Hepatocyte (in vitro differentiated cells): ENCODE measurements at regions not wholly inside any gene's neighbourhood (a gene's known extent, or its start where the extent isn't known, plus 50 kb on each side); places are given as distances from the start of the nearest gene placed in this dataset.

Source experiments
- DNase-seq: peaks from one replicate; pipeline ENCODE4 v3.0.0-alpha.2; 2016; ENCODE audit warnings: low spot score
- H2AFZ ChIP-seq: fragments of 200-600 bp; sonication (generic); 2 replicates; pipeline ENCODE4 v1.6.0; 2016; ENCODE audit warnings: antibody characterized with exemption, mild to moderate bottlenecking
- H3K27ac ChIP-seq: fragments of 200-600 bp; sonication (generic); 2 replicates; pipeline ENCODE4 v1.5.1; 2016; ENCODE audit warnings: mild to moderate bottlenecking
- H3K27me3 ChIP-seq: fragments of 200-600 bp; sonication (generic); 2 replicates; pipeline ENCODE4 v1.6.1; 2016
- H3K36me3 ChIP-seq: fragments of 200-600 bp; sonication (generic); replicated peaks from 2 replicates; pipeline ENCODE4 v1.5.1; 2016; ENCODE audit warnings: low read depth; ENCODE audit not compliant: insufficient read depth
- H3K4me1 ChIP-seq: fragments of 200-600 bp; sonication (generic); 2 replicates; pipeline ENCODE4 v1.5.1; 2016; ENCODE audit warnings: mild to moderate bottlenecking, moderate library complexity; ENCODE audit not compliant: insufficient read depth
- H3K4me2 ChIP-seq: fragments of 200-600 bp; sonication (generic); 2 replicates; pipeline ENCODE4 v1.6.0; 2016
- H3K4me3 ChIP-seq: fragments of 200-600 bp; sonication (generic); 2 replicates; pipeline ENCODE4 v1.5.1; 2016; ENCODE audit warnings: mild to moderate bottlenecking
- H3K79me2 ChIP-seq: fragments of 200-600 bp; sonication (generic); 2 replicates; pipeline ENCODE4 v1.6.0; 2017; ENCODE audit warnings: mild to moderate bottlenecking
- H3K9me2 ChIP-seq: fragments of 200-600 bp; sonication (generic); replicated peaks from 2 replicates; pipeline ENCODE4 v1.6.0; 2017; ENCODE audit warnings: mild to moderate bottlenecking; ENCODE audit not compliant: insufficient read depth
- H3K9me3 ChIP-seq: fragments of 200-600 bp; sonication (generic); 2 replicates; pipeline ENCODE4 v1.5.1; 2016; ENCODE audit warnings: low read depth, mild to moderate bottlenecking
- H4K20me1 ChIP-seq: fragments of 200-600 bp; sonication (generic); 2 replicates; pipeline ENCODE4 v1.6.0; 2016; ENCODE audit warnings: mild to moderate bottlenecking; ENCODE audit not compliant: insufficient read depth, poor library complexity, severe bottlenecking
- CTCF ChIP-seq: fragments of 200-600 bp; sonication (generic); IDR thresholded peaks from 2 replicates; pipeline ENCODE4 v1.5.1; 2016; ENCODE audit warnings: antibody characterized with exemption, mild to moderate bottlenecking; ENCODE audit not compliant: poor library complexity
- EZH2 ChIP-seq: fragments of 200-600 bp; sonication (generic); IDR thresholded peaks from 2 replicates; pipeline ENCODE4 v1.6.1; 2016; ENCODE audit warnings: antibody characterized with exemption, mild to moderate bottlenecking, borderline replicate concordance
- EZH2phosphoT487 ChIP-seq: fragments of 200-600 bp; sonication (generic); IDR thresholded peaks from one replicate; pipeline ENCODE4 v1.6.1; 2018; ENCODE audit warnings: antibody characterized with exemption, mild to moderate bottlenecking, low read depth, moderate library complexity; ENCODE audit not compliant: unreplicated experiment, severe bottlenecking
- WGBS: methylation state at CpG from one replicate; pipeline ENCODE4 v1.1.6; 2016; ENCODE audit warnings: low lambda C conversion rate; ENCODE audit errors: missing lambda C conversion rate; 5-methylcytosine and 5-hydroxymethylcytosine counted together

- DNase-seq: peak; percentile 26
- H3K4me1 ChIP-seq: peaks cover 16% of the 10 kb centered on the region
- H3K4me3 ChIP-seq: no peak overlapping the region
- H3K36me3 ChIP-seq: no peaks in the 10 kb centered on the region
- no peaks in the 10 kb centered on the region for H3K9me2 ChIP-seq
- H3K4me2 ChIP-seq: no peak overlapping the region
- H3K79me2 ChIP-seq: no peaks in the 10 kb centered on the region
- H4K20me1 ChIP-seq: no peaks in the 10 kb centered on the region
- no peak overlapping the region for H2AFZ ChIP-seq
- peak overlapping the region; percentile 83 for H3K27ac ChIP-seq
- no peaks in the 10 kb centered on the region for H3K27me3 ChIP-seq
- no peaks in the 10 kb centered on the region for H3K9me3 ChIP-seq
- WGBS: 87% methylated on average over 3 of the region's 3 CpGs
- no peak for TF ChIP-seq EZH2
- no peak for TF ChIP-seq CTCF
- TF ChIP-seq EZH2phosphoT487: no peak
These were observed 379.5 kb downstream of the ETS1 start for GRCh38 chr11:128207861-128208321.

GRCh38 chr11:128206461-128206860, 380.9 kb downstream of the ETS1 start:
- H3K4me2 ChIP-seq: no peak overlapping the region
- H3K4me3 ChIP-seq: no peak overlapping the region
- H3K27ac ChIP-seq: no peak overlapping the region
- TF ChIP-seq EZH2phosphoT487 (no peak), EZH2 (no peak), CTCF (no peak)
- no peaks in the 10 kb centered on the region for H3K36me3 ChIP-seq
- no peaks in the 10 kb centered on the region for H3K9me2 ChIP-seq
- no peak for DNase-seq
- no peak overlapping the region for H2AFZ ChIP-seq
- no peaks in the 10 kb centered on the region for H3K9me3 ChIP-seq
- H4K20me1 ChIP-seq: no peaks in the 10 kb centered on the region
- H3K79me2 ChIP-seq: no peaks in the 10 kb centered on the region
- H3K27me3 ChIP-seq: no peaks in the 10 kb centered on the region
- H3K4me1 ChIP-seq: peaks cover 16% of the 10 kb centered on the region

GRCh38 chr11:128205796-128206195, 381.6 kb downstream of the ETS1 start:
- Histone ChIP-seq H3K4me1 (peaks cover 13% of the 10 kb centered on the region), H3K27me3 (no peaks in the 10 kb centered on the region), H3K9me2 (no peaks in the 10 kb centered on the region), H3K27ac (no peak overlapping the region), H3K36me3 (no peaks in the 10 kb centered on the region), H4K20me1 (no peaks in the 10 kb centered on the region), H3K9me3 (no peaks in the 10 kb centered on the region), H2AFZ (no peak overlapping the region), H3K4me2 (no peak overlapping the region), H3K4me3 (no peak overlapping the region), H3K79me2 (no peaks in the 10 kb centered on the region)
- DNase-seq: no peak
- TF ChIP-seq EZH2phosphoT487: no peak
- no peak for TF ChIP-seq EZH2
- no peak for TF ChIP-seq CTCF

GRCh38 chr11:128204898-128205297, 382.5 kb downstream of the ETS1 start:
- H3K4me1 ChIP-seq: peaks cover 8% of the 10 kb centered on the region
- no peak overlapping the region for H3K4me2 ChIP-seq
- no peak for DNase-seq
- no peak overlapping the region for H2AFZ ChIP-seq
- no peaks in the 10 kb centered on the region for H3K36me3 ChIP-seq
- no peaks in the 10 kb centered on the region for H3K27me3 ChIP-seq
- no peak for TF ChIP-seq EZH2phosphoT487
- TF ChIP-seq CTCF: no peak
- no peak for TF ChIP-seq EZH2
- no peaks in the 10 kb centered on the region for H3K79me2 ChIP-seq
- H3K4me3 ChIP-seq: no peak overlapping the region
- WGBS: 77% methylated on average over 3 of the region's 3 CpGs
- H3K9me2 ChIP-seq: no peaks in the 10 kb centered on the region
- no peak overlapping the region for H3K27ac ChIP-seq
- H3K9me3 ChIP-seq: no peaks in the 10 kb centered on the region
- no peaks in the 10 kb centered on the region for H4K20me1 ChIP-seq
